Omental fat pad (tissue), 3 donors: ENCODE measurements at regions not wholly inside any gene's neighbourhood (a gene's known extent, or its start where the extent isn't known, plus 50 kb on each side); places are given as distances from the start of the nearest gene placed in this dataset.

Source experiments
- ATAC-seq: fragments of 150-250 bp; one replicate; pipeline ENCODE4 v1.9.1; 2016; ENCODE audit warnings: mild to moderate bottlenecking, moderate library complexity; ENCODE audit not compliant: low FRiP score
- DNase-seq: peaks from one replicate; pipeline ENCODE4 v3.0.0-alpha.2; 2019; ENCODE audit warnings: low spot score
- CTCF ChIP-seq, 3 donors: fragments of 450-650 bp; IDR thresholded peaks; one replicate each; pipeline ENCODE4 v1.5.1; 2016 to 2017; ENCODE audit warnings: antibody characterized with exemption in 3 of 3, mild to moderate bottlenecking in 3 of 3, moderate library complexity in 2 of 3

DNA sequence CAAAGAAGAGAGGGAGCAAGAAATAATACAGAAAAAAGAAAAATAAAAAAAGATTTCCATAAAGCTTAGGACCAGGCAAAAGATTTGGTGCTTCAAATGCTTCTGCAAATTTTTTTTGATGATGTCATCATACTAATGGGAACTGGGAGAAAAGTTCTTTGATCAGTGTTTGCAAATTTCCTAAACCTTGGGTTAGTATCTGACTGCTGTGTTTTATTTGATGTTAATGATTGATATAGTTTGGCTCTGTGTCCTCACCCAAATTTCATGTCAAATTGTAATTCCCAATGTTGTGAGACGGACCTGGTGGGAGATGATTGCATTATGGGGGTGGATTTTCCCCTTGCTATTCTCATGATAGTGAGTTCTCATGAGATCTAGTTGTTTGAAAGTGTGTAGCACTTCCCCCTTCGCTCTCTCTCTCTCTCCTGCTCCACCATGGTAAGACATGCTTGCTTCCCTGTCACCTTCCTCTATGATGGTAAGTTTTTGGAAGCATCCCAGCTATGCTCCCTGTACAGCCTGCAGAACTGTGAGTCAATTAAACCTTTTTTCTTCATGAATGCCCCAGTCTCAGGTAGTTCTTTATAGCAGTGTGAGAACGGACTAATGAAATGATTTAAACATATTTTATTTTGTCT, 72.6 kb downstream of the TMEM100 start:
- no peak for TF ChIP-seq CTCF (IDR thresholded peaks at IDR 0.05)
- no peak for ATAC-seq

GRCh38 chr17:55648086-55648485, 74.6 kb downstream of the TMEM100 start:
- DNase-seq (no peak), ATAC-seq (no peak)
- no peak for TF ChIP-seq CTCF (IDR thresholded peaks at IDR 0.05)

More for the DNA sequence above, 72.6 kb downstream of the TMEM100 start:
- no peak for DNase-seq

DNA sequence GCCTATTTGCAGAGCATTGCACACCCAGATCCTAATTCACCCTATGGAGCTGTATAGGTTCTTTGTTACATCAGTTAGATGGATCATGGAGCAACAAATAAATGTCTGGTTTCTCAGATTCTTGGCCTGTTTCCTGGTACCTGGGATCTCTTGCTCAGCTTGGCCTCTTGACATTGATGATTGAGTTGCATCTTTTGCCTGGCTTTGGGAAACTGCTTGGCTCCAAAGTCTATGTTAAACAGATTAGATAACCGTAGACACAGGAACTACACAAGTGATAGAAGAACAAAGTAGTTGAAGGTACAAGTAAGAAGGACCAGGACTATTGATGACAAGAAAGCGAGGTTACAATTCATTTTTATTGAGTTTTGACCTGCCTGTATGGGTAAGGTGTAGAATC, 77.3 kb downstream of the TMEM100 start:
- ATAC-seq = no peak
- no peak for DNase-seq
- TF ChIP-seq CTCF (IDR thresholded peaks at IDR 0.05) = no peak

DNA sequence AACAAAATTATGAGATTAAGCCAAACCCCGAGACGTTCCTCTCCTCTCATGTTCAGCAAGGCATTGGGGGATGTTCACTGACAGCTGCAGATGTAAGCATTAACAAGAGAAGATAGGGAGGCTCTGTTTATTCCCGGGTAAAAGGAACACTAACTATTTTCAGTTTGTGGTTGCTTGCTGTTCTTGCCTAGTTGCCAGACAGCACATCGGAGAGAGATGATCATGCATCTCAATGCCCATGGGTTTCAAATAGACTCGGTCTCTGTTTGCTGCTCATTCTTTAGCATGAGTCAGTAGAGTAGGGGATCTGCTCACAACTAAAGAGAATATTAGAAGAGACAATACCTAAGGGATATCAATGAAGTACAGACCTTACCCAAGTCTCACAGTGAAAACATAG, 78.3 kb downstream of the TMEM100 start:
- no peak for TF ChIP-seq CTCF (IDR thresholded peaks at IDR 0.05)
- ATAC-seq (no peak), DNase-seq (no peak)

GRCh38 chr17:55642741-55643140, 79.9 kb downstream of the TMEM100 start:
- TF ChIP-seq CTCF (IDR thresholded peaks at IDR 0.05) = no peak
- DNase-seq (no peak), ATAC-seq (no peak)

DNA sequence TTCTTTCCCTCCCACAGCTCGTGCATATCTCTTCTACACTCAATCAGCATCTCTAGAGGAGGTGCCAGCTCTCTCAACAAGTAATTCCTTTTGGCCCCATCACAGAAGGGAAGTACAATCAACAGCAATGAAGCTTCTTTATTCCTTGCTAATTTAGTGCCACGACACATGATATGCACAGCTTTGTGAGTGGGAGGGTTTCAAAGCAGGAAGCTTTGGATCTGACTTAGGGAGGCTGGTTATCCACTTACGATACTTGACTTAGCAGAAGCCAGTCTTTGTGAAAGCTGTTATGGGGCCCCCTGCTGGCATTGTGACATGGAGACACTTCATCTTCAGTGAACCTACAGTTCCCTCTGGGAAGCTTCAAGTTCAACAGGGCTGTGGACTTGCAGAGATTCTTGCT, 81.0 kb downstream of the TMEM100 start:
- ATAC-seq (peak; percentile 71), DNase-seq (peak; percentile 46)
- TF ChIP-seq CTCF (IDR thresholded peaks at IDR 0.05) = peak in 1 of 3 donors; percentile 20

- ATAC-seq (no peak), DNase-seq (no peak)
Observed at GRCh38 chr17:55639096-55639495, 83.6 kb downstream of the TMEM100 start.

More at GRCh38 chr17:55639096-55639495, 83.6 kb downstream of the TMEM100 start:
- TF ChIP-seq CTCF (IDR thresholded peaks at IDR 0.05) = no peak
